ENCODE measurements at regions not wholly inside any gene's neighbourhood (a gene's known extent, or its start where the extent isn't known, plus 50 kb on each side); places are given as distances from the start of the nearest gene placed in this dataset.

- ChIA-PET POLR2A (no interaction called here), CTCF (interaction anchor here (0.6 to 1.1 kb wide), 2 partner anchors 9 to 1081 kb away, joined by 3 to 5 read pairs; no protein-coding TSS in a partner anchor)
- TF ChIP-seq FOXA1 (IDR thresholded peaks at IDR 0.05) (no peak), SUZ12 (IDR thresholded peaks at IDR 0.05) (no peak), HDGF (IDR thresholded peaks at IDR 0.05; ENCODE audit: borderline replicate concordance) (no peak), L3MBTL2 (conservative IDR thresholded peaks at IDR 0.05) (no peak), ARNT (IDR thresholded peaks at IDR 0.05) (no peak), ZNF384 (IDR thresholded peaks at IDR 0.05) (no peak), PKNOX1 (IDR thresholded peaks at IDR 0.05) (no peak), BHLHE40 (IDR thresholded peaks at IDR 0.05; ENCODE audit: borderline replicate concordance) (no peak), ELF4 (IDR thresholded peaks at IDR 0.05) (no peak), NFRKB (IDR thresholded peaks at IDR 0.05) (no peak), TARDBP (IDR thresholded peaks at IDR 0.05) (no peak), LEF1 (IDR thresholded peaks at IDR 0.05; ENCODE audit: borderline replicate concordance) (no peak), CTBP1 (IDR thresholded peaks at IDR 0.05; ENCODE audit: borderline replicate concordance) (no peak), FOXM1 (IDR thresholded peaks at IDR 0.05; ENCODE audit: borderline replicate concordance) (no peak), SP1 (IDR thresholded peaks at IDR 0.05) (no peak), FOXK2 (IDR thresholded peaks at IDR 0.05) (no peak)
- no peak for DNase-seq (ENCODE audit: extremely low spot score)
These were observed 278.3 kb downstream of the HGF start for GRCh38 chr7:81491573-81491972.

- ChIA-PET POLR2A (no interaction called here), CTCF (interaction anchor here (0.6 to 1.7 kb wide), 2 partner anchors 18 to 523 kb away, joined by 3 to 6 read pairs; no protein-coding TSS in a partner anchor)
- no peak for DNase-seq (ENCODE audit: extremely low spot score)
These were observed 281.6 kb downstream of the HGF start for GRCh38 chr7:81488210-81488609.

GRCh38 chr7:81487516-81487915 is 282.3 kb downstream of the HGF start:
- POLR2A ChIA-PET: no interaction called here
- no peak for DNase-seq (ENCODE audit: extremely low spot score)

More at GRCh38 chr7:81488210-81488609, 281.6 kb downstream of the HGF start:
- no peak for TF ChIP-seq ARNT (IDR thresholded peaks at IDR 0.05)
- TF ChIP-seq NFRKB (IDR thresholded peaks at IDR 0.05): no peak
- no peak for TF ChIP-seq LEF1 (IDR thresholded peaks at IDR 0.05; ENCODE audit: borderline replicate concordance)
- no peak for TF ChIP-seq CTBP1 (IDR thresholded peaks at IDR 0.05; ENCODE audit: borderline replicate concordance)
- no peak for TF ChIP-seq SUZ12 (IDR thresholded peaks at IDR 0.05)
- TF ChIP-seq HDGF (IDR thresholded peaks at IDR 0.05; ENCODE audit: borderline replicate concordance): no peak
- no peak for TF ChIP-seq PKNOX1 (IDR thresholded peaks at IDR 0.05)
- no peak for TF ChIP-seq TARDBP (IDR thresholded peaks at IDR 0.05)
- TF ChIP-seq FOXA1 (IDR thresholded peaks at IDR 0.05): no peak
- no peak for TF ChIP-seq SP1 (IDR thresholded peaks at IDR 0.05)
- TF ChIP-seq ZNF384 (IDR thresholded peaks at IDR 0.05): no peak

GRCh38 chr7:81484261-81484660 is 285.6 kb downstream of the HGF start:
- ChIA-PET CTCF (no interaction called here), POLR2A (no interaction called here)
- no peak for TF ChIP-seq FOXA1 (IDR thresholded peaks at IDR 0.05)
- TF ChIP-seq TARDBP (IDR thresholded peaks at IDR 0.05): no peak
- no peak for TF ChIP-seq CTBP1 (IDR thresholded peaks at IDR 0.05; ENCODE audit: borderline replicate concordance)
- DNase-seq (ENCODE audit: extremely low spot score): peak; percentile 73

More at GRCh38 chr7:81487516-81487915, 282.3 kb downstream of the HGF start:
- TF ChIP-seq FOXK2 (IDR thresholded peaks at IDR 0.05) (no peak), L3MBTL2 (conservative IDR thresholded peaks at IDR 0.05) (no peak), SP1 (IDR thresholded peaks at IDR 0.05) (no peak), ZNF384 (IDR thresholded peaks at IDR 0.05) (no peak), TARDBP (IDR thresholded peaks at IDR 0.05) (no peak), LEF1 (IDR thresholded peaks at IDR 0.05; ENCODE audit: borderline replicate concordance) (no peak), HDGF (IDR thresholded peaks at IDR 0.05; ENCODE audit: borderline replicate concordance) (no peak), SUZ12 (IDR thresholded peaks at IDR 0.05) (no peak), ELF4 (IDR thresholded peaks at IDR 0.05) (no peak), CTBP1 (IDR thresholded peaks at IDR 0.05; ENCODE audit: borderline replicate concordance) (no peak), FOXM1 (IDR thresholded peaks at IDR 0.05; ENCODE audit: borderline replicate concordance) (no peak), NFRKB (IDR thresholded peaks at IDR 0.05) (no peak), ARNT (IDR thresholded peaks at IDR 0.05) (no peak), BHLHE40 (IDR thresholded peaks at IDR 0.05; ENCODE audit: borderline replicate concordance) (no peak), FOXA1 (IDR thresholded peaks at IDR 0.05) (no peak), PKNOX1 (IDR thresholded peaks at IDR 0.05) (no peak)
- CTCF ChIA-PET: interaction anchor here (0.6 to 1.7 kb wide), 2 partner anchors 17 to 524 kb away, joined by 3 to 6 read pairs; no protein-coding TSS in a partner anchor

- POLR2A ChIA-PET: no interaction called here
- no peak for DNase-seq (ENCODE audit: extremely low spot score)
- TF ChIP-seq HDGF (IDR thresholded peaks at IDR 0.05; ENCODE audit: borderline replicate concordance): no peak
- TF ChIP-seq PKNOX1 (IDR thresholded peaks at IDR 0.05): no peak
- TF ChIP-seq SUZ12 (IDR thresholded peaks at IDR 0.05): no peak
- TF ChIP-seq ARNT (IDR thresholded peaks at IDR 0.05): no peak
- no peak for TF ChIP-seq LEF1 (IDR thresholded peaks at IDR 0.05; ENCODE audit: borderline replicate concordance)
- TF ChIP-seq ZNF384 (IDR thresholded peaks at IDR 0.05): no peak
- no peak for TF ChIP-seq CTBP1 (IDR thresholded peaks at IDR 0.05; ENCODE audit: borderline replicate concordance)
- TF ChIP-seq FOXA1 (IDR thresholded peaks at IDR 0.05): no peak
- no peak for TF ChIP-seq TARDBP (IDR thresholded peaks at IDR 0.05)
- no peak for TF ChIP-seq ELF4 (IDR thresholded peaks at IDR 0.05)
- no peak for TF ChIP-seq SP1 (IDR thresholded peaks at IDR 0.05)
- no peak for TF ChIP-seq BHLHE40 (IDR thresholded peaks at IDR 0.05; ENCODE audit: borderline replicate concordance)
- no peak for TF ChIP-seq FOXM1 (IDR thresholded peaks at IDR 0.05; ENCODE audit: borderline replicate concordance)
- CTCF ChIA-PET: interaction anchor here (0.5 to 1.6 kb wide), 5 partner anchors 9 to 827 kb away, joined by 3 to 5 read pairs (median 4); no protein-coding TSS in a partner anchor
These were observed 287.2 kb downstream of the HGF start for GRCh38 chr7:81482600-81483186.

Data from HEK293T (cell line).